GM19324 (cell line): ENCODE measurements at regions not wholly inside any gene's neighbourhood (a gene's known extent, or its start where the extent isn't known, plus 50 kb on each side); places are given as distances from the start of the nearest gene placed in this dataset.

Experiments
- ATAC-seq: cut with Tn5 transposase; IDR thresholded peaks from one replicate; pipeline ENCODE4 v1.9.1; 2021; ENCODE audit warnings: mild to moderate bottlenecking, moderate library complexity; ENCODE audit not compliant: unreplicated experiment, low FRiP score

GRCh38 chr2:199631129-199631528 is 173.4 kb upstream of the SATB2 start:
- no peak for ATAC-seq

- ATAC-seq, result no peak
Measured at GRCh38 chr2:199629301-199629700, 171.6 kb upstream of the SATB2 start.

GRCh38 chr2:199627417-199627816 is 169.7 kb upstream of the SATB2 start:
- ATAC-seq, result no peak

- ATAC-seq, result no peak
Measured at GRCh38 chr2:199624958-199625357, 167.2 kb upstream of the SATB2 start.

- ATAC-seq, result no peak
Measured at GRCh38 chr2:199612509-199613130, 154.9 kb upstream of the SATB2 start.

- no peak for ATAC-seq
Measured at GRCh38 chr2:199607914-199608313, 150.2 kb upstream of the SATB2 start.

GRCh38 chr2:199606193-199606780 is 148.5 kb upstream of the SATB2 start:
- no peak for ATAC-seq

GRCh38 chr2:199603721-199604291 is 146.1 kb upstream of the SATB2 start:
- ATAC-seq, result no peak

GRCh38 chr2:199602896-199603717 is 145.4 kb upstream of the SATB2 start:
- no peak for ATAC-seq

- ATAC-seq, result no peak
Measured at GRCh38 chr2:199602271-199602895, 144.6 kb upstream of the SATB2 start.

- no peak for ATAC-seq
Measured at GRCh38 chr2:199596549-199596948, 138.8 kb upstream of the SATB2 start.

- ATAC-seq, result no peak
Measured at GRCh38 chr2:199594443-199594842, 136.7 kb upstream of the SATB2 start.

GRCh38 chr2:199591826-199592225 is 134.1 kb upstream of the SATB2 start:
- ATAC-seq, result no peak

GRCh38 chr2:199590321-199591203 is 132.8 kb upstream of the SATB2 start:
- no peak for ATAC-seq

GRCh38 chr2:199589306-199589705 is 131.6 kb upstream of the SATB2 start:
- ATAC-seq, result no peak

- no peak for ATAC-seq
Measured at GRCh38 chr2:199588054-199588453, 130.3 kb upstream of the SATB2 start.

- ATAC-seq, result no peak
Measured at GRCh38 chr2:199586646-199587045, 128.9 kb upstream of the SATB2 start.

- no peak for ATAC-seq
Measured at GRCh38 chr2:199583676-199584075, 125.9 kb upstream of the SATB2 start.

GRCh38 chr2:199581935-199582360 is 124.2 kb upstream of the SATB2 start:
- ATAC-seq, result no peak

GRCh38 chr2:199581408-199581807 is 123.7 kb upstream of the SATB2 start:
- no peak for ATAC-seq
